Activated T-helper 2 cell treated with anti-CD3 and anti-CD28 coated beads, Interferon-gamma antibody, Interleukin-2, Interleukin-4, amounts not matched to agents 10 μg/mL and 5 μg/mL and 100 μg/mL, durations not matched to agents 14 hours and 24 hours and 36 hours (primary cell): ENCODE measurements at regions not wholly inside any gene's neighbourhood (a gene's known extent, or its start where the extent isn't known, plus 50 kb on each side); places are given as distances from the start of the nearest gene placed in this dataset.

Source experiments
- DNase-seq: peaks from one replicate; pipeline ENCODE4 v3.0.0; 2021; ENCODE audit warnings: low spot score
- H3K27ac Mint-ChIP-seq: one replicate; pipeline ENCODE4 v1.8.0; 2021; ENCODE audit warnings: mixed read lengths
- H3K27me3 Mint-ChIP-seq: one replicate; pipeline ENCODE4 v1.8.0; 2021; ENCODE audit warnings: low read depth, mixed read lengths
- H3K36me3 Mint-ChIP-seq: one replicate; pipeline ENCODE4 v1.8.0; 2021; ENCODE audit warnings: low read depth, mixed read lengths
- H3K4me1 Mint-ChIP-seq: one replicate; pipeline ENCODE4 v1.8.0; 2021; ENCODE audit warnings: low read depth, mixed read lengths
- H3K4me3 Mint-ChIP-seq: one replicate; pipeline ENCODE4 v1.8.0; 2021; ENCODE audit warnings: low read depth, mild to moderate bottlenecking, moderate library complexity, mixed read lengths
- H3K9me3 Mint-ChIP-seq: one replicate; pipeline ENCODE4 v1.8.0; 2021; ENCODE audit warnings: mixed read lengths
- intact Hi-C: fragments of 100-400 bp; cut with micrococcal nuclease; formaldehyde crosslinking; loops from one replicate; pipeline ENCODE4 v1.15.1; 2023

DNA sequence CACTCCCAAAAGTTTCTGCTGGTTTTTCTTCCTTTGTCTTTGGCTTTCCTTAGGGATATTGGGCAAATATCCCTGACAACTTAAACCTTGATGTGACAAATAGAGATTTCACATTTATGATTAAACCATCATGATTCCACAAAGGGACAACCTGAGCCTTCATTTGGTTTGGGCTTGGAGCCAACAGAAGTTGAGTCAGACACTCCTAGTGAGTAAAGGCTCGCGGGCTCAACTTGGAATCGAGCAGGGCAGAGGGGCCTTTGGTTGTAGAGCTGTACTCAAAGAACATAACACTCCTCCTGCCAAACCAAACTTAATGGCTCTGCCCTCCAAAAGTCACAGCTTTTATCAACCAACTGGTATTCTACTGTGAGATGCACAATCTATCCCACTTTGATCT is 290.2 kb upstream of the MAP3K1 start:
- Mint-ChIP-seq H3K36me3 (no peaks in the 10 kb centered on the region), H3K27ac (no peak overlapping the region), H3K9me3 (no peaks in the 10 kb centered on the region), H3K4me3 (no peak overlapping the region), H3K4me1 (peaks cover 3% of the 10 kb centered on the region), H3K27me3 (no peaks in the 10 kb centered on the region)
- intact Hi-C loops, result no loop called here
- no peak for DNase-seq

DNA sequence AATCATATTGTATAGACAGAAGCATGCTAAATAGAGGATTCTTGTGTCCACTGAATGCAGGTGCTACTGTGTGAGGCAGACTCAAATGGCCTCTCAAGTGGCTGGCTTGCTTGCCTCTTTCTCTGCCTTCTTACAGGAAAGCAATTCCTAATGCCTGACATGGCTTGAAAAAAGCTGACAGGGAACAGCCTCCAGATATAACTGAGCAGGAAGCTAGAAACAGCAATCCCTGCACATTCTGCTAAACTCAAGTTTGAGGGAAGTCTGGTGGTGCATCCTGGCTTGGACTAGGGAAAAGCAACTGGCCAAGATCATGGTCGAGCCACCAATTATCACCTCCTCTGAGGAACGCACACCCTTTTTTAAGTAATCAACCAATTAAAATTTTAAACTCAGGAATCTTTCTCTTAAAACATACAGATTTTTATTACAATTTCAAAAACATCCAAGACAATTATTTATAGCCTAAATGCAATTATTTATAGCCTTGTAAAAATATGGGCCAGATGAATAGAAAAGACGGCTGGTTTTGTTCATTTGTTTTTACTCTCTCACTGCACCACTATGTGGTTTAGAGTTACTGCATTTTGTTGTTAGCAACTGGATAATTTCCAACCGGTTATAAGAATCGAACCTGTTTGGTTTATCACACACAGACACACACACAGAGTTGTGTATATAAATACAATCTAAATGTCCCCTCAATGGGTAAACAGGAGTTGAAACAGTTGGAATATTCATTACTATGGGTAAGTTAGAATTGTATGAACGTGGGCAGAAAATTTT is 290.9 kb upstream of the ANKRD55 start:
- H3K4me3 Mint-ChIP-seq, result no peak overlapping the region
- intact Hi-C loops, result no loop called here
- DNase-seq, result no peak
- peaks cover 3% of the 10 kb centered on the region for H3K4me1 Mint-ChIP-seq
- no peaks in the 10 kb centered on the region for H3K36me3 Mint-ChIP-seq
- H3K27me3 Mint-ChIP-seq, result no peaks in the 10 kb centered on the region
- no peak overlapping the region for H3K27ac Mint-ChIP-seq
- no peaks in the 10 kb centered on the region for H3K9me3 Mint-ChIP-seq

DNA sequence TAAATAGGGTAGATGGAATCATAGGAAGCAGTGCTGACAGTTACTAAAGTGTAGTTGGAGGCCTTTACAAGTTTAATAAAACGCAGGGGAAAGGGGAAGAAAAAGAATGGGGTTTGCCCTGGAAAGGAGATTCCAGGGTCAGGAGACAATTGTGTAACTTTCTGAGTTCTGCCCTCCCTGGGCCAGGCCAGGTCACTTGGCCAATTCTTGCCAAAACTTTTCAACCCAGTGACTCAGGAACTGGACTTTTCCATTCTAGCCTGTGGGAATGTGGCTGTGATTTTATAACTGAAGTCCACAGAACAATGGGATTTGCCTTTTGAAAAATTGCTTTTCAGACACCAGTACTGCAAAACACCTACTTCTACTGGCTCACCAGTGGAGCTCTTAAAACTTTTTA is 289.8 kb upstream of the ANKRD55 start:
- no peak for DNase-seq
- peaks cover 3% of the 10 kb centered on the region for H3K4me1 Mint-ChIP-seq
- intact Hi-C loops, result no loop called here
- no peaks in the 10 kb centered on the region for H3K36me3 Mint-ChIP-seq
- no peaks in the 10 kb centered on the region for H3K27me3 Mint-ChIP-seq
- H3K27ac Mint-ChIP-seq, result no peak overlapping the region
- H3K9me3 Mint-ChIP-seq, result no peaks in the 10 kb centered on the region
- no peak overlapping the region for H3K4me3 Mint-ChIP-seq

DNA sequence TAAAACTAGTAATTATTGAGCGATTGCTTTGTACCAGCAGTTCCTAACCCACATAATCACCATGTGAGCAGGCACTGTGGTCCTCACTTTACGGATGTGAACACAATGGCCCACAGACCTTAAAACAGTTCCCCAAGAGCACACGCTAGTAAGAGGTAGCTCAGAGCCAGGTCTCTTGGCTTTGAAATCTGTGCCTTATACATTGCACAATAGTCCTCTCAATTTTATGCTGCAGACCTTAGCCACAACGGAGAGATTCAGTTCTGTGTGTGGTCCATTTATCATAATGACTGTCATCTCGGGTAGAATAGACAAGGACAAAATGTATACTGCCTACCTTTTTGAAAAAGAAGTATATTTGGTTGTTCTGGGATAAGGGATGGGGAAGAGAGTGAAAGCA is 289.0 kb upstream of the ANKRD55 start:
- Mint-ChIP-seq H3K9me3 (no peaks in the 10 kb centered on the region), H3K27me3 (no peaks in the 10 kb centered on the region), H3K4me1 (peaks cover 4% of the 10 kb centered on the region), H3K36me3 (no peaks in the 10 kb centered on the region), H3K4me3 (no peak overlapping the region), H3K27ac (no peak overlapping the region)
- DNase-seq, result no peak
- intact Hi-C loops, result no loop called here

DNA sequence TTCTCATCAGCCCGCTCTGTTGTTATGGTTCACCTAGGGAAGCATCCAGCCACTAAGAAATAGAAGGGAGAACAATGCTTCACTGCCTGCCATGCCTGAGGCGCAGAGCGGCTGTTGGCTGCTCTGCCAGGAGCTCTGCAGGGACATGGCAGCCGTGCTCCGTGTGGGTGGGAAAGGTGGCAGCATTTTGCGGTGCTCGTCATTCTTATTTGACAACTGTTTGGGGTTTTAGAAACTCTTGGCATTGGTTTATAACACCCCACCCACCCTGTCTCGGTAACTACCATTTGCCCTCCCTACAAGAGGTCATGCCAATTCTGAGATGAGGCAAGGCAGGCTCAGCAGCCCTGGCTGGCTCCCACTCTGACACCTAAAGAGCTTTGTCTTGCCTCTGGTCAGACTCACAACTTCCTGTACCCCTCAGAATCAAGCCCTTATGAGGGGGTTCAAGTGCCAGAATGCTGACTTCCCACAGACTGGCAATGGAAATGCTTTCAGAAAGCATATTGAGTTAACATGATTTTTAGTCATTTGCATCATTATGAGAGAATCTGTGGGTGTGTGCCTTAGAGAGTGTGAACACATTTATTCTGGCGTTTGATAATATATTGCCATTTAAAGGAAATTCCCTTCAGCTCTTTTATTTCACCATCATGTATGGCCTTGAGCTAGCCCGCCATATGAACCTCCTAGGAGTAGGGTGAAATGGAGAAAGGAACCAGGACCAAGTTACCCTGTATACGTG is 288.0 kb upstream of the ANKRD55 start:
- Mint-ChIP-seq H3K4me1 (peaks cover 8% of the 10 kb centered on the region), H3K9me3 (no peaks in the 10 kb centered on the region), H3K27ac (no peak overlapping the region), H3K4me3 (no peak overlapping the region), H3K36me3 (no peaks in the 10 kb centered on the region), H3K27me3 (no peaks in the 10 kb centered on the region)
- DNase-seq, result no peak
- intact Hi-C loops, result no loop called here

DNA sequence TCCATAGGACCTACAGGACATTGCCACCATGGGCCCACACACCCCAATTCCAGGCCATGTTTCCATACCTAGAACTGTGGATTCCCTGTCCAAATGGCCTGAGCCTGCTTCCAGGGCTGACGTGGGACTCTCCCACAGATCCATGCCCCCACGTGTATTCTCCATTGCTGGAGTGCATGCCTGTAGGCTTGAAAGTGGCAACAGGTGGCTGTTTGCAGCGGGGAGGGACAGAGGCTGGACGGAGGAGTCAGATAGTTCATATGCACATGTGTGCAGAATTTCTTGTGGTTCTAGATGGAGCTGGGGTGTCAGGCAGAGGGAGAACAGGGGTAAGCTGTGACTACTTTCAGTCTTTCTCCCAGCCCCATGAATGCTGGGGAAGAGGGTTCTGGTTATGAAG is 285.7 kb upstream of the ANKRD55 start:
- no peaks in the 10 kb centered on the region for H3K27me3 Mint-ChIP-seq
- no peaks in the 10 kb centered on the region for H3K36me3 Mint-ChIP-seq
- intact Hi-C loops, result no loop called here
- DNase-seq, result no peak
- H3K4me1 Mint-ChIP-seq, result peaks cover 8% of the 10 kb centered on the region
- H3K9me3 Mint-ChIP-seq, result no peaks in the 10 kb centered on the region
- no peak overlapping the region for H3K4me3 Mint-ChIP-seq
- H3K27ac Mint-ChIP-seq, result no peak overlapping the region

DNA sequence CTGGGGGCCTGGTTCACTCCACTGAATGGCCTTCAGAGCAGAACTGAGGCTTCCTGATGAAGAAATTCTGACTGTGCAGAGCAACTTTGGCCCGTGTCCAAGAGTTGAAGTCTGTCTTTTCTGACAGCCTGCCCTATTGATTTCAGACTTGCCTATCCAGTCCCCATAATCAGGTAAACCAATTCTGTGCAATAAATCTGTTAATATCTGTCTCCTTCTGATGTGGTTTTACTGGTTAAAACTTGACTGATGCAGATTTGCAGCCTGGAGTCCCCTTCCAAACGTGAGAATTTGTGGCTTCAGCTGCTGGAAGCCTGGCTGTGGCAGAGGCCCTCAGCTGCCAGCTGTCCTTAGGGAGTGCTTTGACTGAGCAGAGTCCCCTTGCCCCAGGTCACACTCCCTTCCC is 283.9 kb upstream of the ANKRD55 start:
- no peak for DNase-seq
- intact Hi-C loops, result no loop called here

DNA sequence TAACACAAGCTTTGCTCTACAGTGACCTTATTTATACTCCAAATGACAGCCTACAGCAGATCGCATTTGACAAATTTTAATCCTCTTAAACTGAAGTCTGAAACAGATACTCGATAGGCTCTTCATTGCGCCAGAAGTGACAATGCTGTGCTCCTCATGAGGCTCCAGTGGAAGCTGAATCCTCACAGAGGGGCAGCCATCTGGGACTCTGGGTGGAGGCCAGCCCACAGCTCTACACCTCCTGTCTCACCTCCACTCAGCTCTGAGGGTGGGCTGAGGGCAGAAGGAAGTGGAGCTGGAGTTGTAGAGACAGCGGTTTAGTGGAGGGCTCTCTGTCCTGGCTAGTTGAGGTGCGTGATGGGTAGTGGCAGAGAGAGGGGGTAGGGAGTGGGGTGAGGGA is 283.3 kb upstream of the ANKRD55 start:
- DNase-seq, result no peak
- H3K27ac Mint-ChIP-seq, result no peak overlapping the region
- H3K27me3 Mint-ChIP-seq, result no peaks in the 10 kb centered on the region
- H3K4me1 Mint-ChIP-seq, result peaks cover 18% of the 10 kb centered on the region
- no peaks in the 10 kb centered on the region for H3K9me3 Mint-ChIP-seq
- no peaks in the 10 kb centered on the region for H3K36me3 Mint-ChIP-seq
- H3K4me3 Mint-ChIP-seq, result no peak overlapping the region
- intact Hi-C loops, result no loop called here

More for the DNA sequence above, 283.9 kb upstream of the ANKRD55 start:
- no peaks in the 10 kb centered on the region for H3K27me3 Mint-ChIP-seq
- H3K9me3 Mint-ChIP-seq, result no peaks in the 10 kb centered on the region
- H3K4me3 Mint-ChIP-seq, result no peak overlapping the region
- H3K4me1 Mint-ChIP-seq, result peaks cover 18% of the 10 kb centered on the region
- no peaks in the 10 kb centered on the region for H3K36me3 Mint-ChIP-seq
- no peak overlapping the region for H3K27ac Mint-ChIP-seq

DNA sequence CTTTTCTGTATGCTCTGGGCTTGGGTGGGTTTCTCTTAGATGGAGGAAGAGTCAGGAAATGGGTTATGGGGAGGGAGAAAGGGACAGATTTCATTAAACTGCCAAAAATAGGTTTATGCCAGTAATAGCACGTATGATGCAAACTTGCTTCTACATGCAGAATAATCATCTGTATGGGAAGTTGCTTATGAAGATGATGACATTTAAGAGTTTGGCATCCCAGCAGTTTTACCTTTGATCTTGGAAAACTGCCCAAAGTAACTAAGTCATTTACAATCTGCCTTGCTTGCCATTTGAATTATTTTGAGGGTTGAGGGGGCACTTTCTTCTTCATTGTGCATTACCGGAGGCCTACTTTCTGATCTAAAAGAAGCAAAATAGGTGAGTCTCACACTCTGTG is 282.9 kb upstream of the ANKRD55 start:
- Mint-ChIP-seq H3K4me3 (no peak overlapping the region), H3K36me3 (no peaks in the 10 kb centered on the region), H3K9me3 (no peaks in the 10 kb centered on the region), H3K4me1 (peaks cover 18% of the 10 kb centered on the region), H3K27me3 (no peaks in the 10 kb centered on the region), H3K27ac (no peak overlapping the region)
- intact Hi-C loops, result no loop called here
- no peak for DNase-seq

DNA sequence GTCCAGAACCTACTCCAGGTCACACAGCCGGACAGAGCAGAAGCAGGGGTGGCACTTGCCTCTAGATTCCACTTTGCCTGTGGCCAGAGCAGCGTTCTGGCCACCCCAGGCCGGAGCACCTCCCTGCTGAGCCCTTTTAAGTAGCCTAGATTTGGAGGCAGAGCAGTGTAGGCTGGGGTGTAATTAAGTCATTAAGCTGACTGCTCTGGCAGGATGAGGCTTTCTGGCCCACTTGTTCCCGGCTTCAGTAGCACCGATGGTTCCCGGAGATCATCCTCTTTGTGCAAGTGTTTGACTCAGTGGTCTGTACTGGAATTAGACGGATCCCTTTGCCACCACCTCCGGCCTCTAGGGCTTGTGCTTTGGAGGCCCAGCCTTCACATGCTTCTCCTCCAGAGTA is 281.9 kb upstream of the ANKRD55 start:
- intact Hi-C loops, result no loop called here
- H3K9me3 Mint-ChIP-seq, result no peaks in the 10 kb centered on the region
- no peaks in the 10 kb centered on the region for H3K36me3 Mint-ChIP-seq
- peaks cover 18% of the 10 kb centered on the region for H3K4me1 Mint-ChIP-seq
- no peaks in the 10 kb centered on the region for H3K27me3 Mint-ChIP-seq
- no peak overlapping the region for H3K27ac Mint-ChIP-seq
- no peak for DNase-seq
- no peak overlapping the region for H3K4me3 Mint-ChIP-seq

DNA sequence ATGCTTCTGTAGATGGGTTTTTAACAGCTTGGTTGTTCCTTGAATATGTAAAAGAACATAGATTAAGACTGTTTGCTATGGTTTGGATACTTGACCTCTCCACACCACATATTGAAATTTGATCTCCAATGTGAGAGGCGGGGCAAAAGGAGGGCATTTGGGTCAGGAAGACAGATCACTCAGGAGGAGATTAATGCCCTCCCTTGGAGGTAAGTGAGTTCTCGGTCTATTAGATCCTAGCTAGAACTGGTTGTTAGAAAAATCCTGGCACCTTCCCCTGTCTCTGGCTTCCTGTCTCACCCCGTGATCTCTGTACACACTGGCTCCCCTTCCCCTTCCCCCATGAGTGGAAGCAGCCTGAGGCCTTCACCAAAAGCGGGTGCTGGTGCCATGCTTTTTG is 281.1 kb upstream of the ANKRD55 start:
- Mint-ChIP-seq H3K4me1 (peaks cover 18% of the 10 kb centered on the region), H3K36me3 (no peaks in the 10 kb centered on the region), H3K9me3 (no peaks in the 10 kb centered on the region), H3K27ac (no peak overlapping the region), H3K4me3 (no peak overlapping the region), H3K27me3 (no peaks in the 10 kb centered on the region)
- intact Hi-C loops, result no loop called here
- no peak for DNase-seq

DNA sequence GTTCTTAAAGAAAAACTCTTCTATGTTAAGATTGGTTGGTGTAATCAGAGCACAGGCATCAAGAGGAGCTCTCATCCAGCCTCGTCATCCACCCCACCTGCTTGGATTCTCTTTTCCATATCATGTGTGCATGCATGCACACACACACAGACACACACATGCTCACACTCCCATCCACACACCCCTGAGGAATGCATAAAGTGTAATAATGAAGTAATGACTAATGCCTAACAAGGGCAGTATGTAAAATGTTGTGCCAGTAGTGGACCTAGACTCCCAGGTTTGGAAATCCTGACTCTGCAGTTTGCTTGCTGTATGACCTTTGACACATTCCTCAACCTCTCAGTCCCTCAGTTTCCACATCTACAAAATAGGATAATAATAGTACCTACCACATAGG is 280.0 kb upstream of the ANKRD55 start:
- no peak for DNase-seq
- Mint-ChIP-seq H3K36me3 (no peaks in the 10 kb centered on the region), H3K4me1 (peaks cover 21% of the 10 kb centered on the region), H3K27me3 (no peaks in the 10 kb centered on the region), H3K27ac (no peak overlapping the region), H3K4me3 (no peak overlapping the region), H3K9me3 (no peaks in the 10 kb centered on the region)
- intact Hi-C loops, result no loop called here

DNA sequence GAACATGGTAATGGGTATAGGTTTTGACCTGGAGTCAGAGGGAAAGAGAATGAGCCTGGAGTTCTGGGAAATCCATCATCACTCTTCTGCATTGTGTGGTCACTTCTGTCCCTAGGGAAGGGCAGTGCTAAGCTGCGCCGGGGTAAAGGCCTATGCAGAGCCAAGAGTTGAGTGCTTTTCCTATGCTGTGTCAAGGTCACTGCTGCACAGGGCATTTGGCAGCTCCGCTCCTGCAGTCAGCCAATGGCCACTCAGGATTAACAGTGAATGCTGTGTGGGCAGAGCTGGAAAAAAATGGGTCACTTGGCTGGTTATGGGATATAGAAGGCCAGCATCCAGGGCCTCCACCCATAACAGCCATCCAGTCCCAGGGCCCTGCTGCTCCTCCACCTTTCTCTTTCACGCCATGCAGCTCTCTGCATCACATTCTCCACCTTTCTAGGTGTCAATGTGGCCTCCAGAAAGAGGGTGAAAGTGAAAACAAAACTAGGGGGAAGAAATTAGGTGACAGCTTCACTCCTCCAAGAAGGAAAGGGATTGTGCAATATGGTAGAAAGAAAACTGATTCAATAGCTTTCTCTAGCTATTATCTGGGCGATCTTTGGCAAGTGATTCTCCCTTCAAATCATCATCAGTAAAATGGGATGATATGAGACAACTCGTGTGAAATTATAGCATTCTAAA is 279.3 kb upstream of the ANKRD55 start:
- Mint-ChIP-seq H3K4me3 (no peak overlapping the region), H3K27ac (no peak overlapping the region), H3K36me3 (no peaks in the 10 kb centered on the region), H3K27me3 (no peaks in the 10 kb centered on the region), H3K4me1 (peaks cover 23% of the 10 kb centered on the region), H3K9me3 (no peaks in the 10 kb centered on the region)
- DNase-seq, result no peak
- intact Hi-C loops, result no loop called here
